ENCODE measurements at regions not wholly inside any gene's neighbourhood (a gene's known extent, or its start where the extent isn't known, plus 50 kb on each side); places are given as distances from the start of the nearest gene placed in this dataset. TPM values are rescaled to one million over a fixed set of nuclear protein-coding genes. Genes with fewer than 3 reads are reported as not detected.
A peak's percentile ranks its signal among the peaks of the same experiment; 100 is the strongest.

GRCh38 chr12:13273850-13274249 is 77.3 kb downstream of the EMP1 start:
- Histone ChIP-seq H4K20me1 (ENCODE audit: insufficient read depth, low read length) (no peaks in the 10 kb centered on the region), H3K4me3 (ENCODE audit: insufficient read depth, low read length) (no peak overlapping the region), H3K36me3 (ENCODE audit: insufficient read depth, low read length) (no peaks in the 10 kb centered on the region), H3K27me3 (ENCODE audit: insufficient read depth, low read length) (peaks cover 43% of the 10 kb centered on the region), H3K9me3 (ENCODE audit: low read depth, low read length) (no peaks in the 10 kb centered on the region), H2AFZ (ENCODE audit: low read length) (peak overlapping the region; percentile 56), H3K79me2 (ENCODE audit: insufficient read depth, low read length) (no peaks in the 10 kb centered on the region), H3K4me1 (ENCODE audit: insufficient read depth, low read length) (no peaks in the 10 kb centered on the region), H3K4me2 (ENCODE audit: insufficient read depth, low read length) (peak overlapping the region; percentile 43), H3K27ac (ENCODE audit: low read depth, low read length) (no peak overlapping the region)
- no peak for TF ChIP-seq CTCF (IDR thresholded peaks at IDR 0.05; ENCODE audit: extremely low read depth, low read depth, low read length)
- DNase-seq (ENCODE audit: insufficient read length, low spot score, missing footprints), result no peak

- H3K4me2 ChIP-seq (ENCODE audit: insufficient read depth, low read length), result no peak overlapping the region
- H3K27ac ChIP-seq (ENCODE audit: low read depth, low read length), result no peak overlapping the region
- no peaks in the 10 kb centered on the region for H3K4me1 ChIP-seq (ENCODE audit: insufficient read depth, low read length)
- H3K36me3 ChIP-seq (ENCODE audit: insufficient read depth, low read length), result no peaks in the 10 kb centered on the region
- no peaks in the 10 kb centered on the region for H3K9me3 ChIP-seq (ENCODE audit: low read depth, low read length)
- H3K79me2 ChIP-seq (ENCODE audit: insufficient read depth, low read length), result no peaks in the 10 kb centered on the region
- TF ChIP-seq CTCF (IDR thresholded peaks at IDR 0.05; ENCODE audit: extremely low read depth, low read depth, low read length), result no peak
- H3K4me3 ChIP-seq (ENCODE audit: insufficient read depth, low read length), result no peak overlapping the region
- H3K27me3 ChIP-seq (ENCODE audit: insufficient read depth, low read length), result peaks cover 43% of the 10 kb centered on the region
- H4K20me1 ChIP-seq (ENCODE audit: insufficient read depth, low read length), result no peaks in the 10 kb centered on the region
- DNase-seq (ENCODE audit: insufficient read length, low spot score, missing footprints), result no peak
- H2AFZ ChIP-seq (ENCODE audit: low read length), result no peak overlapping the region
Measured at GRCh38 chr12:13273097-13273496, 76.6 kb downstream of the EMP1 start.

GRCh38 chr12:13270817-13271216 is 74.3 kb downstream of the EMP1 start:
- DNase-seq (ENCODE audit: insufficient read length, low spot score, missing footprints), result no peak
- Histone ChIP-seq H3K27me3 (ENCODE audit: insufficient read depth, low read length) (peaks cover 37% of the 10 kb centered on the region), H3K79me2 (ENCODE audit: insufficient read depth, low read length) (no peaks in the 10 kb centered on the region), H3K4me1 (ENCODE audit: insufficient read depth, low read length) (no peaks in the 10 kb centered on the region), H3K4me2 (ENCODE audit: insufficient read depth, low read length) (no peak overlapping the region), H3K9me3 (ENCODE audit: low read depth, low read length) (no peaks in the 10 kb centered on the region), H3K27ac (ENCODE audit: low read depth, low read length) (no peak overlapping the region), H2AFZ (ENCODE audit: low read length) (no peak overlapping the region), H3K4me3 (ENCODE audit: insufficient read depth, low read length) (no peak overlapping the region), H4K20me1 (ENCODE audit: insufficient read depth, low read length) (no peaks in the 10 kb centered on the region), H3K36me3 (ENCODE audit: insufficient read depth, low read length) (no peaks in the 10 kb centered on the region)
- no peak for TF ChIP-seq CTCF (IDR thresholded peaks at IDR 0.05; ENCODE audit: extremely low read depth, low read depth, low read length)

Small RNA genes lying in the stretch of these regions (small RNA-seq; reads per million reads assigned to genes)
- gene RNA5SP353 (0.22 reads per million), gene RNU6-590P (not detected)

Data from osteoblast (primary cell).